IMR-90 (cell line): ENCODE measurements at regions not wholly inside any gene's neighbourhood (a gene's known extent, or its start where the extent isn't known, plus 50 kb on each side); places are given as distances from the start of the nearest gene placed in this dataset.

Experiments used
- ATAC-seq: fragments of 200-7000 bp; cut with Tn5 transposase; 2 replicates; pipeline ENCODE4 v1.9.1; 2020; ENCODE audit warnings: low read depth, mild to moderate bottlenecking, moderate library complexity
- BruUV-seq: library from RNA; stranded (reverse); fragments of 400-500 nt; replicated peaks from 2 replicates; lab custom pipeline; 2021; lab: Mats Ljungman, UMichigan
- CTCF ChIA-PET: fragments of 300-600 bp; formaldehyde crosslinking; extraction: SDS; loops from one replicate; lab custom pipeline; 2021; ENCODE audit warnings: antibody characterized with exemption; lab: Yijun Ruan, JAX
- POLR2A ChIA-PET: fragments of 300-600 bp; sonication (Branson Sonifier 250); formaldehyde crosslinking; loops from one replicate; lab custom pipeline; 2022; ENCODE audit warnings: antibody characterized with exemption; ENCODE audit not compliant: unreplicated experiment; lab: Charles Lee
- DNase-seq: peaks from one replicate; pipeline ENCODE4 v3.0.0; 2013
- H2AFZ ChIP-seq: replicated peaks from 2 replicates; pipeline ENCODE3; 2013; ENCODE audit warnings: low read length, mild to moderate bottlenecking; ENCODE audit not compliant: poor library complexity
- H2AK5ac ChIP-seq: 2 replicates; pipeline ENCODE4 v1.6.1; 2013; ENCODE audit warnings: low read depth, low read length, inconsistent platforms
- H2AK9ac ChIP-seq: replicated peaks from 2 replicates; pipeline ENCODE3; 2013; ENCODE audit warnings: mild to moderate bottlenecking, low read depth, low read length, moderate library complexity; ENCODE audit not compliant: poor library complexity
- H2BK120ac ChIP-seq: 2 replicates; pipeline ENCODE4 v1.6.1; 2013; ENCODE audit warnings: low read depth, low read length, inconsistent platforms
- H2BK15ac ChIP-seq: 3 replicates; pipeline ENCODE4 v1.6.1; 2013; ENCODE audit warnings: low read depth, low read length, inconsistent platforms
- H2BK20ac ChIP-seq: 2 replicates; pipeline ENCODE4 v1.6.1; 2013; ENCODE audit warnings: low read depth, mild to moderate bottlenecking, inconsistent platforms, low read length, moderate library complexity
- H2BK5ac ChIP-seq: 2 replicates; pipeline ENCODE4 v1.6.1; 2013; ENCODE audit warnings: mild to moderate bottlenecking, low read depth, low read length, inconsistent platforms; ENCODE audit not compliant: poor library complexity, severe bottlenecking
- H3K14ac ChIP-seq: replicated peaks from 2 replicates; pipeline ENCODE4 v1.6.1; 2013; ENCODE audit warnings: low read depth, low read length, inconsistent platforms
- H3K18ac ChIP-seq: 2 replicates; pipeline ENCODE4 v1.6.1; 2013; ENCODE audit warnings: low read depth, low read length, control low read depth
- H3K23ac ChIP-seq: 2 replicates; pipeline ENCODE4 v1.6.1; 2013; ENCODE audit warnings: low read depth, low read length, inconsistent platforms
- H3K27ac ChIP-seq: 2 replicates; pipeline ENCODE4 v1.5.1; 2013; ENCODE audit warnings: mild to moderate bottlenecking, control low read depth, low read length; ENCODE audit not compliant: insufficient read depth
- H3K27me3 ChIP-seq: 2 replicates; pipeline ENCODE4 v1.6.1; 2013; ENCODE audit warnings: low read length; ENCODE audit not compliant: control insufficient read depth, insufficient read depth
- H3K36me3 ChIP-seq: 2 replicates; pipeline ENCODE4 v1.6.1; 2013; ENCODE audit warnings: low read length, mixed read lengths; ENCODE audit not compliant: control insufficient read depth, insufficient read depth
- H3K4ac ChIP-seq: 2 replicates; pipeline ENCODE4 v1.6.1; 2013; ENCODE audit warnings: low read depth, low read length, inconsistent platforms
- H3K4me1 ChIP-seq: 2 replicates; pipeline ENCODE4 v1.6.1; 2013; ENCODE audit warnings: low read length, mixed read lengths; ENCODE audit not compliant: control insufficient read depth, insufficient read depth
- H3K4me2 ChIP-seq: 2 replicates; pipeline ENCODE4 v1.6.1; 2013; ENCODE audit warnings: low read depth, mild to moderate bottlenecking, control low read depth, low read length, moderate library complexity
- H3K4me3 ChIP-seq: 2 replicates; pipeline ENCODE4 v1.5.1; 2013; ENCODE audit warnings: low read depth, mild to moderate bottlenecking, control low read depth, low read length, moderate library complexity; ENCODE audit not compliant: insufficient read depth
- H3K56ac ChIP-seq: 2 replicates; pipeline ENCODE4 v1.6.1; 2013; ENCODE audit warnings: low read length, inconsistent platforms; ENCODE audit not compliant: insufficient read depth; ENCODE audit errors: extremely low read depth
- H3K79me1 ChIP-seq, 2 experiments: 2 replicates each; pipeline ENCODE4 v1.6.1; 2013; ENCODE audit warnings: low read length in 2 of 2, inconsistent platforms in 1 of 2, low read depth in 1 of 2
- H3K9ac ChIP-seq: 2 replicates; pipeline ENCODE4 v1.6.1; 2013; ENCODE audit warnings: low read depth, low read length, control low read depth
- H3K9me1 ChIP-seq: 2 replicates; pipeline ENCODE4 v1.6.1; 2013; ENCODE audit warnings: low read length, inconsistent platforms; ENCODE audit not compliant: insufficient read depth
- H3K9me3 ChIP-seq: 2 replicates; pipeline ENCODE4 v1.6.1; 2013; ENCODE audit warnings: low read length; ENCODE audit not compliant: control insufficient read depth, insufficient read depth
- H4K20me1 ChIP-seq: 2 replicates; pipeline ENCODE4 v1.6.1; 2013; ENCODE audit warnings: low read length, inconsistent platforms; ENCODE audit not compliant: insufficient read depth
- H4K5ac ChIP-seq: 2 replicates; pipeline ENCODE4 v1.6.1; 2013; ENCODE audit warnings: mild to moderate bottlenecking, low read depth, low read length, control low read depth
- H4K8ac ChIP-seq, 2 experiments: 2 replicates each; pipeline ENCODE4 v1.6.1; 2013; ENCODE audit warnings: low read depth in 2 of 2, low read length in 2 of 2, control low read depth in 1 of 2, inconsistent platforms in 1 of 2
- H4K91ac ChIP-seq: 2 replicates; pipeline ENCODE4 v1.6.1; 2013; ENCODE audit warnings: low read depth, low read length, inconsistent platforms; ENCODE audit not compliant: insufficient read depth
- ELK1 ChIP-seq: fragments of 150-350 bp; IDR thresholded peaks from 2 replicates; pipeline ENCODE4 v1.6.1; 2016; ENCODE audit warnings: low read depth, mild to moderate bottlenecking, low read length, moderate library complexity, borderline replicate concordance
- MXI1 ChIP-seq: IDR thresholded peaks from 2 replicates; pipeline ENCODE4 v1.6.1; 2012; ENCODE audit warnings: low read depth, mild to moderate bottlenecking, low read length, moderate library complexity, borderline replicate concordance
- NFE2L2 ChIP-seq: fragments of 150-350 bp; IDR thresholded peaks from 2 replicates; pipeline ENCODE4 v1.6.1; 2016; ENCODE audit warnings: low read depth, mild to moderate bottlenecking, low read length
- POLR2A ChIP-seq: IDR thresholded peaks from 2 replicates; pipeline ENCODE4 v1.6.1; 2012; ENCODE audit warnings: mild to moderate bottlenecking, low read depth, low read length
- RCOR1 ChIP-seq: IDR thresholded peaks from 2 replicates; pipeline ENCODE4 v1.6.1; 2012; ENCODE audit warnings: mild to moderate bottlenecking, low read length, improper control_type of control experiment; ENCODE audit not compliant: insufficient replicate concordance
- USF2 ChIP-seq: fragments of 150-350 bp; IDR thresholded peaks from 2 replicates; pipeline ENCODE4 v1.6.1; 2017; ENCODE audit warnings: mild to moderate bottlenecking, antibody characterized with exemption, low read length, low read depth
- WGBS, 2 experiments: methylation state at CpG; one replicate each; pipeline versions ENCODE4 v1.1.5 to v1.1.7; 2013; ENCODE audit warnings: missing lambda C conversion rate in 2 of 2; ENCODE audit not compliant: insufficient read length in 1 of 2; ENCODE audit errors: extremely low coverage in 2 of 2; 5-methylcytosine and 5-hydroxymethylcytosine counted together
- dilution Hi-C: fragments of 300-500 bp; cut with HindIII; formaldehyde crosslinking; loops from one replicate; pipeline ENCODE4 v1.14.3; 2018; ENCODE audit warnings: low sequenced_read_pairs; ENCODE audit not compliant: unreplicated experiment
- in situ Hi-C: fragments of 300-500 bp; cut with MboI; formaldehyde crosslinking; loops from 3 replicates; pipeline ENCODE4 v1.14.3; 2019; ENCODE audit warnings: low sequenced_read_pairs, inconsistent platforms, mixed read lengths
- intact Hi-C: fragments of 100-400 bp; cut with micrococcal nuclease; formaldehyde crosslinking; loops from 2 replicates; pipeline ENCODE4 v1.10.0; 2022

GRCh38 chr4:30024526-30024925 is 695.6 kb upstream of the PCDH7 start:
- Histone ChIP-seq H3K27ac (no peak overlapping the region), H2BK120ac (no peak overlapping the region), H3K23ac (no peak overlapping the region), H2AFZ (no peak overlapping the region), H4K5ac (no peak overlapping the region), H2BK5ac (no peak overlapping the region), H4K8ac (no peak overlapping the region), H3K9me1 (no peaks in the 10 kb centered on the region), H3K9ac (no peak overlapping the region), H3K4me1 (no peaks in the 10 kb centered on the region), H4K91ac (no peak overlapping the region), H3K56ac (no peak overlapping the region), H3K14ac (no peak overlapping the region), H3K4me3 (no peak overlapping the region), H2BK20ac (no peak overlapping the region), H3K18ac (no peak overlapping the region), H3K79me1 (no peaks in the 10 kb centered on the region), H3K4ac (no peak overlapping the region), H3K36me3 (no peaks in the 10 kb centered on the region), H2AK9ac (no peak overlapping the region), H3K4me2 (no peak overlapping the region), H2AK5ac (no peak overlapping the region), H2BK15ac (no peak overlapping the region), H4K20me1 (no peaks in the 10 kb centered on the region), H3K9me3 (peaks cover 3% of the 10 kb centered on the region; the same call in 1 of the 2 replicates), H3K27me3 (no peaks in the 10 kb centered on the region)
- CTCF ChIA-PET = no interaction called here
- dilution Hi-C loops = no loop called here
- TF ChIP-seq USF2 (no peak), MXI1 (no peak), RCOR1 (no peak), POLR2A (no peak), ELK1 (no peak), NFE2L2 (no peak)
- POLR2A ChIA-PET = no interaction called here
- DNase-seq (no peak), ATAC-seq (no peak)
- no TSS peak for BruUV-seq
- no CpG with 5 or more reads among the region's 2 CpGs for WGBS, 2 experiments
- in situ Hi-C loops = no loop called here
- intact Hi-C loops = no loop called here
